ENCODE measurements at regions not wholly inside any gene's neighbourhood (a gene's known extent, or its start where the extent isn't known, plus 50 kb on each side); places are given as distances from the start of the nearest gene placed in this dataset.

DNA sequence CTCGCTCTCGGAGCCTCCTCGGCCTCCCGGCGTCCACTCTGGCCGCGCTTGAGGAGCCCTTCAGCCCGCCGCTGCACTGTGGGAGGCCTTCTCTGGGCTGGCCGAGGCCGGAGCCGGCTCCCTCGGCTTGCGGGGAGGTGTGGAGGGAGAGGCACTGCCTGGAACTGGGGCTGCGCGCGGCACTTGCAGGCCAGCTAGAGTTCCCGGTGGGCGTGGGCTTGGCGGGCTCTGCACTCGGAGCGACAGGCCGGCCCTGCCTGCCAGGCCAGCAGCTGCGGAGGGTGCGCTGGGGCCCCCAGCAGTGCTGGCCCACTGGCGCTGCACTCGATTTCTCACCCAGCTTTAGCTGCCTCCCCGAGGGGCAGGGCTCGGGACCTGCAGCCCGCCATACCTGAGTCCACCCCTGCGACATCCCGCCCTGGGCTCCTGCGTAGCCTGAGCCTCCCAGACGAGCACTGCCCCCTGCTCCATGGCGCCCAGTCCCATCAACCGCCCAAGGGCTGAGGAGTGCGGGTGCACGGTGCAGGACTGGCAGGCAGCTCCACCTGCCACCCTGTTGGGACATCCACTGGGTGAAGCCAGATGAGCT lies 765.0 kb downstream of the IGSF11 start:
- TF ChIP-seq EZH2 (IDR thresholded peaks at IDR 0.05; ENCODE audit: insufficient read depth, poor library complexity, severe bottlenecking) = no peak
- TF ChIP-seq EZH2phosphoT487 (IDR thresholded peaks at IDR 0.05; ENCODE audit: insufficient read depth, low read depth) = no peak

Measured in GM23248 (cell line).